AG04449 (cell line): ENCODE measurements at regions not wholly inside any gene's neighbourhood (a gene's known extent, or its start where the extent isn't known, plus 50 kb on each side); places are given as distances from the start of the nearest gene placed in this dataset.

Source experiments
- CTCF ChIA-PET: fragments of 350-600 bp; formaldehyde crosslinking; extraction: SDS; loops from one replicate; lab custom pipeline; 2021; ENCODE audit warnings: antibody characterized with exemption; lab: Yijun Ruan, JAX
- POLR2A ChIA-PET: fragments of 400-600, 350-600 bp; formaldehyde crosslinking; extraction: SDS; loops from one replicate; lab custom pipeline; 2020; ENCODE audit warnings: antibody characterized with exemption, inconsistent platforms; lab: Yijun Ruan, JAX
- DNase-seq: peaks from one replicate; pipeline ENCODE4 v3.0.0-alpha.2; 2010; ENCODE audit warnings: low read depth, low spot score
- H3K4me3 ChIP-seq: 2 replicates; pipeline ENCODE4 v1.5.1; 2011; ENCODE audit warnings: low read depth, mild to moderate bottlenecking, control low read depth, low read length
- TF ChIP-seq, protein P1 (sequence below): IDR thresholded peaks from one replicate; pipeline ENCODE4 v1.5.1; 2011; ENCODE audit warnings: mild to moderate bottlenecking, moderate library complexity, low read length, control low read depth, inconsistent platforms; ENCODE audit not compliant: insufficient read depth; ENCODE audit errors: missing control alignments

DNA sequence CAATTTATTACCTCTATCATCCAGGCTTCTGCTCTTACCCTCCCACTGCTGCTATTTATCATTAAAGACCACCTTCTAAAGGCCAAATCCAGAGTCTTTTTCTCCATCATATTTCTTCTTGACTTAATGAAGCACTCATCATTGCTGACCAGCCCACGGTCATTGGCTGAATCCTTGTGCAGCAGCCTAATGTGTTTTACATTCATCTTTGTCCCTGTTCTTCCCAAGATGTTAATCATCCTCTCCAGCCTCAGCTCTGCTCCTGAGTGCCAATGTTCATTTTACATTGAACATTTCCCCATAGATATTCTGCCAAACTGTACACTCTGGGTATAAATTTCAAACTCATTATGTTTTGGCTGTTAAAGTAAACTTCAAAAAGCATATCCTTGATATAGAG is 373.6 kb downstream of the NUP35 start:
- DNase-seq: no peak
- ChIA-PET CTCF (no interaction called here), POLR2A (no interaction called here)
- TF ChIP-seq, protein P1, sequence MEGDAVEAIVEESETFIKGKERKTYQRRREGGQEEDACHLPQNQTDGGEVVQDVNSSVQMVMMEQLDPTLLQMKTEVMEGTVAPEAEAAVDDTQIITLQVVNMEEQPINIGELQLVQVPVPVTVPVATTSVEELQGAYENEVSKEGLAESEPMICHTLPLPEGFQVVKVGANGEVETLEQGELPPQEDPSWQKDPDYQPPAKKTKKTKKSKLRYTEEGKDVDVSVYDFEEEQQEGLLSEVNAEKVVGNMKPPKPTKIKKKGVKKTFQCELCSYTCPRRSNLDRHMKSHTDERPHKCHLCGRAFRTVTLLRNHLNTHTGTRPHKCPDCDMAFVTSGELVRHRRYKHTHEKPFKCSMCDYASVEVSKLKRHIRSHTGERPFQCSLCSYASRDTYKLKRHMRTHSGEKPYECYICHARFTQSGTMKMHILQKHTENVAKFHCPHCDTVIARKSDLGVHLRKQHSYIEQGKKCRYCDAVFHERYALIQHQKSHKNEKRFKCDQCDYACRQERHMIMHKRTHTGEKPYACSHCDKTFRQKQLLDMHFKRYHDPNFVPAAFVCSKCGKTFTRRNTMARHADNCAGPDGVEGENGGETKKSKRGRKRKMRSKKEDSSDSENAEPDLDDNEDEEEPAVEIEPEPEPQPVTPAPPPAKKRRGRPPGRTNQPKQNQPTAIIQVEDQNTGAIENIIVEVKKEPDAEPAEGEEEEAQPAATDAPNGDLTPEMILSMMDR: no peak
- no peak overlapping the region for H3K4me3 ChIP-seq

DNA sequence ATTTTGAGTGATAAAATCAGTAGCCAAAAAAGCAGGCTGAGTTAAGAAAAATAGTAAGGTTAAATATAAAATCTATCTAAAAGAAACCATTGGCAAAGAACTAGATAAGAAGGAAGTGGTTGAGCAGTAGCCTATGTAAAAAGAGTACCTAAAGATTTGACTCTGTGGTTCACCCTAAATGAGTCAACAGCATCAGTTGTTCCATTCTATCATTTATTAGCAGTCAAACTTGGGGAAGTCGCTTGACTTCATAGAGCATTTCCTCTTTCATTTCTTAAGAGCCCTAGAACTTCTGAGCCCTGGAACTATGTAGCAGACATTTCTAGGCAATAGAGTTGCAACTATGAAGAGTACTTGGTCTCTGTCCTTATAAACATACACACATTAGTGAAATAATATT is 381.7 kb downstream of the NUP35 start:
- CTCF ChIA-PET: no interaction called here
- POLR2A ChIA-PET: no interaction called here
- TF ChIP-seq, protein P1: no peak
- no peak overlapping the region for H3K4me3 ChIP-seq
- DNase-seq: no peak

DNA sequence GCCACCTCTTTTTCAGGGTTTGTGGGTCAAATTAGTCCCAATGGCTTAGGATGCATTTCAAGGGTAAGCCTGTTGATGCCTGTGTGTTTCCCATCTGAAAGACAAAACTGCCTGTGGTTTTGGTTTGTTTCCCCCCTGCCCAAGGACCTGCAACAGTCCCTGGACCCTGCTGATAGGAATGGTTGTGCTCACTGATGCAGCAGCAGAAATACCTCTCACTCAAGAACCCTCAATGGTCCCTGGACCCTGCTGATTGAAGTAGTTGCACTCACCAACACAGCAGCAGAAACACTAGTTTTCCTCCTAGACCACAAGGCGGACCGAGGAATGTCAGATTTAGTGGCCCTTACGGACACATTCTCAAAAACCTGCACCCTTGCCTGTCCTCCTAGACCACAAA is 386.9 kb downstream of the NUP35 start:
- POLR2A ChIA-PET: no interaction called here
- DNase-seq: no peak
- TF ChIP-seq, protein P1: no peak
- H3K4me3 ChIP-seq: no peak overlapping the region
- CTCF ChIA-PET: no interaction called here

DNA sequence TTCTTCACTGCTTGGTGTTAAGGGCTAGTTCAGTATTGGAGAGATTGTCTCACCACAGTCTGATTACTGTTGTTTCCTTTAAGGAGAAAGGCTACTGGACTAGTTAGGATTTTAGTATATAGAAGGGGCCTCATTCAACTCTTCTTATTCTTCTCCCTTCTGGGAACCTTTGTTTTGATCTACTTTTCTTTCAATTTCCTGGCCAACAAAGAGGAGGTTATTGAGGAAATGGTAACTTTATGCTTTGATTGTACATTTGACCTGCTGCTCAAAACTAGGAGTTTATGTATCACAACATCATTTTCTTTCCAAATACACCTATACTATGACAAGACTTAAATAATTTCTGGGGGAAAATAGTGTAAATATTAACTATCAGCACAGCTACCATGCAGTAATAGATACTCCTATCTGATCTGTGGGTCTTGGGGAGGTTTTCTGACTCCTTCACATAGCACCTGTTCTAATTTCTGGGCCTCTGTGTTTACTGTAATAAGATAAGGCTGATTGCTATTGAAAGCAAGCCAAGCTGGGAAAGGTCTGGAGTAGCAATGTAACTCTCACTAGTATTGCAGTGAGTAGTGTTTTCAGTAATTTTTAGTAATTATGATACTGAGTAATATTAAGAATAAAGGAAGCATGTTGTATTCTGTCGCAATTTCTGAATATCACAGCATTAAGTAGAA is 395.3 kb downstream of the NUP35 start:
- POLR2A ChIA-PET: no interaction called here
- TF ChIP-seq, protein P1: no peak
- DNase-seq: no peak
- no peak overlapping the region for H3K4me3 ChIP-seq
- CTCF ChIA-PET: no interaction called here

DNA sequence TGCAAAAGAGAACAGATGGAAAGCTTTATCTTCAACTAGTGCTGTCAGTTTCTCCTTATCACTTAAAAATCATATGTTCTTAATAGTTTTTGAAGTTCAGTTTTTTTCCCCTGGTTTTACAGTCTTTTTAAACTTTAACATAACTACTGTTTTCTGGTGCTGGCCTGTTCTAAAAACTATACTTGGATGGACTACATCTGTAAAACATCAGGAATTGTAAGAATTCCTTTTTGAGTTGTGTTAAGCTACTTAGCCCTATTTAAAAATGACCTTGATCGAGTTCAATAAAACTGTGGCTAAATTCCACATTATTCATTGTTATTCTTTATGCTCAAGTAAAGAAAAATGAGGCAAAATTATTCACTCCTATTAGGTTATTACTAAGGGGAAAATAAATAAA is 397.7 kb downstream of the NUP35 start:
- ChIA-PET CTCF (no interaction called here), POLR2A (no interaction called here)
- DNase-seq: no peak
- no peak overlapping the region for H3K4me3 ChIP-seq
- TF ChIP-seq, protein P1: no peak

DNA sequence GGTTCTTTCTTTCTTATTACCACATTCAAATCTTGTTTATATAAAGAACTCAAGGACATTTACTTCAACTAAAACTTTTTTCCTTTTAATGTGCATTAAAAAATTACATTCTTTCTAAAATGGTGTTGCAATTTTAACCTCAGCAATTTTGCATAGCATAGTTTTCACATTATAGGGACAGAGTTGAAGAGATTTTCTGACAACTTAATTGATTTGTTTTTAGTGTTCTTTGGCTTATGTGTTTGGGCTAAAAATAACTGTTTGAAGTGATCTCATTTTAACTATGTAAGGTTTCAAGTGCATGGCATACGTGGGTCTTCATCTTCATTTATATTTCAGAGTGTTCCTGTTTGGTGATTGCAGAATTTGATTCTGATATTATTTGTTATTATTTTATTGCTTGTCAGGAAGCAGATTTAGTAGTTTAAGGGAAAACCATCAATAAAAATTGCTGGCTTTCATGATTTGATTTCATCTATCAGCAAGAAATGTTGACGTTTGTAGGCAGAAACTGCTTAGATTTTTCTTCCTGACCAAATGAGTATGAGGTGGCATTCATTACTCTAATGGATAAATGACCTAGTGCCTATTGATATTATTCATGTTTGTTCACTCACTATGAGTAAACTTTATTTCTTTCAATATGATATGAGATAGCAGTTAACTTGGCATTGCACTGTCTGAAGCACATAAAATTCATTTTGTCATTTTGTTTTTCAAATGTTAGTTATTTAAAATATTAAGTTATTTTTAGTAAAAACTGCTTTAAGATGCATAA is 398.4 kb downstream of the NUP35 start:
- ChIA-PET CTCF (no interaction called here), POLR2A (no interaction called here)
- TF ChIP-seq, protein P1: no peak
- DNase-seq: no peak
- H3K4me3 ChIP-seq: no peak overlapping the region
